Lower leg skin (tissue), 3 donors: ENCODE measurements at regions not wholly inside any gene's neighbourhood (a gene's known extent, or its start where the extent isn't known, plus 50 kb on each side); places are given as distances from the start of the nearest gene placed in this dataset.

ENCODE experiments used
- CTCF ChIP-seq, 3 donors: fragments of 450-650 bp; IDR thresholded peaks; one replicate each; pipeline ENCODE4 v1.5.1; 2016; ENCODE audit warnings: antibody characterized with exemption in 3 of 3, mild to moderate bottlenecking in 3 of 3, moderate library complexity in 2 of 3
- POLR2A ChIP-seq, 2 donors: fragments of 450-650 bp; IDR thresholded peaks; one replicate each; pipeline ENCODE4 v1.6.1; 2016 to 2017; ENCODE audit warnings: antibody characterized with exemption in 2 of 2, mild to moderate bottlenecking in 1 of 2, moderate library complexity in 1 of 2

- TF ChIP-seq CTCF (IDR thresholded peaks at IDR 0.05) = no peak
- no peak for TF ChIP-seq POLR2A (IDR thresholded peaks at IDR 0.05)
Measured at GRCh38 chr4:152266831-152267480, 268.9 kb downstream of the FBXW7 start.
